ENCODE measurements at regions not wholly inside any gene's neighbourhood (a gene's known extent, or its start where the extent isn't known, plus 50 kb on each side); places are given as distances from the start of the nearest gene placed in this dataset.
"Not testable (repeated sequence)": the region's sequence is repeated elsewhere in the genome, so short reads cannot be mapped to it uniquely, and the experiment has no call there.

DNA sequence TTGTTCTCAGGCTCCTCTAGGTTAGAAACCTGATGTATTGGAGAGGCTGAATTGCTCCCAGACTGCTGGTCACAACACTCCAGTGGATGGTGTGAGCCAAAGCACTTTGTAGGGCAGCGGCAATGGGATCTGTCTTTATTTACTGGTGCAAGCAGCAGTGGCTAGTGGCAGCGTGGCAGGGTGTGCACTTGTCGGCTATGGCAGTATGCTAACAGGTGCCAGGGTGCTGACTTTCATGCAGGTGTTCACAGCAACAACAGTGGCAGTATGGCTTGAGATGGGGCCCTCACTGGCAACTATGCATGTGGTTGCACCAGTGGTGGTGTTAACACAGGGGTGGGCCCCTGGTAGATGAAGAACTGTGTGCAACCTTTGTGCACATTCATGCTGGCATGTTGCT is 347.8 kb downstream of the DSC3 start:
- no peak for DNase-seq

DNA sequence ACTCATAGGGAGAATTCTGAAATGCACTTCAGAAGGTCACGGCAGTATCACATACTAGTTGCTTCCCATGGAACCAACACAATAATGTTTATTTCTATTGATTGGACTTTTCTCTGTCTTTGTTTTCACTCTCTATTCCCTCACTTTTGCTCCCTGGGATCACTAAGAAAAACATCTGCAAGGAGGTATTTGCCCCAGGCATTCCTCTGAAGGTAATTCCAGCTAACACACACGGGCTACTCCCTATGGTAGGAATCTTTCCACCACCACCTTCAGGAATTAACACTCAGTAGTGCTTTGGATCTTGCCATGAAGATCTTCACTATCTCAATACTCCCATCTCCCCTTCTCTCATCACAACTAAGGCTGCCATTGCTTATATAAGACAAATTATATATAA is 353.3 kb downstream of the DSC3 start:
- no peak for DNase-seq

GRCh38 chr18:30687501-30687900 is 355.0 kb downstream of the DSC3 start:
- no peak for DNase-seq

GRCh38 chr18:30684825-30685481 is 357.6 kb downstream of the DSC3 start:
- no peak for DNase-seq

GRCh38 chr18:30683836-30684235 is 358.7 kb downstream of the DSC3 start:
- DNase-seq = no peak

DNA sequence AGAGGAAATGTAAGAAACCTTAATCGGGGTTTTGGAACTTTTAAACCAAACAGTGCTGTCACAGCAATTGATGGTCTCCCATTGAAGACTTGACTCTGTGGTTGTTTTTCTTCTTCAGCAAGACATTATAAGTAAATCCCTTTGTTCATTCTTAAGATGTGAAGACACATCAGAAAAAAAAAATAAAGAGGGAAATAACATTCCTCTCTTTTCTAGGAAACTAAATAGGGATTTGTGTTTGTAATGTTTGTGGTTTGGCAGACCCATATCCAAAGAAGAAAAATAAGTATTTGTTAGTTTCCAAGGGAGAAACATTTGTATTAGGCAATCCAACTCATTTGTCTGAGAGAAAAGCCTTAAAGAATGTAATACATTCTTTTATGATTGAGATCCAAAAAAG is 359.9 kb downstream of the DSC3 start:
- DNase-seq = no peak

DNA sequence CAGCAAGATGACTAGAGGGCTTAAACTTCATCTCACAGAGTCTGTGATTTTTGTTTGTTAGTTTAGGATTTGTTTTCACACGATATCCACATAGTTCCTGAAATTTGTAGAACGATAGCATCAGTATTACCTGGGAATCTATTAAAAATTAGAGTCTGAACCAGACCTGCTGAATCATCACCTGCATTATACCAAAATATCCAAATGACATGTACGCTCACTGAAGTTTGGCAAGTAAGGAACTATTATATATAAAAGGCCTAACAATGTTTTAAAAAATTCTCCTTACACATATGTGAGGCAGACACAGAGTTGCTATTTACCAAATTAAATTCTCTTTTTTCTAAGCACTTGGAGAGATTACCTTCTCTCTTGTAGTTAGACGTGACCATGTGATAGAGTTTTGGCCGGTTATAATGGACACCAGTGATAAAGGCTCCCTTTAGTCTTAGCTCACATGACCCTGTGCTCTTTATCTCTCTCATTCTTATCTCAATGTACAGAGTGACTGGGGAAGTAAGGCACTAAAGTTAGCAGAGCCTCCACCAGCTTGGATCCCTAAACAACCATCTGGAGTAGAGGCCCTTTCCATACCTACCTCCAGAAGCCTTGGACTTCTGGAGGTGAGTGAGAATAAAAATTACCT is 363.1 kb downstream of the DSC3 start:
- no peak for DNase-seq

DNA sequence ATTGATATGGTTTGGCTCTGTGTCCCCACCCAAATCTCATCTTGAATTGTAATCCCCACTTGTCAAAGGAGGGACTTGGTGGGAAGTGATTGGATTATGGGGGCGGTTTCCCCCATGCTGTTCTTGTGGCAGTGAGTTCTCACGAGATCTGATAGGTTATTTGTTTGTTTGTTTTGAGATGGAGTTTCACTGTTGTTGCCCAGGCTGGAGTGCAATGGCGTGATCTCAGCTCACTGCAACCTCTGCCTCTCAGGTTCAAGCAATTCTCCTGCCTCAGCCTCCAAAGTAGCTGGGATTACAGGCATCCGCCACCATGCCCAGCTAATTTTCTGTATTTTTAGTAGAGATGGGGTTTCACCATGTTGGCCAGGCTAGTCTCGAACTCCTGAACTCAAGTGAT is 364.7 kb downstream of the DSC3 start:
- DNase-seq = not testable (repeated sequence)

GRCh38 chr18:30676053-30676480 is 366.5 kb downstream of the DSC3 start:
- no peak for DNase-seq

GRCh38 chr18:30675493-30675892 is 367.0 kb downstream of the DSC3 start:
- DNase-seq = no peak

DNA sequence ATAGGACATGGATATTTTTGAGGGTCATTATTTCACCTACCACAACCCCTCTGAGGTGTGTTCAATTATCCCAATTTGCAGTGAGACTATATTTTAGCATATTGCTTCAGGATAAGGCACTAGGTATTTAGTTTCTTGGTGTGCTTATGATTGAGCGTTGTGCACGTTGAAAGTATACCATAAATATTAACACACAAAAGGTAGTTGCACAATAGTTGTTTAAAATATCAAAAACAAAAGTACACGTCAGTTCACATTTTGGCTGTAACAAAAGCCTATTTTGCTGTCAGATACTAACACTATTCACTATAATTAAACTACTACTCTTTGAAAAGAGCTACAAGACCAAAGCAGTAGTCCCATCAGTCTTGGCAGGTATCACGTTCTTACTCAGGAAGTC is 367.5 kb downstream of the DSC3 start:
- no peak for DNase-seq

- DNase-seq = no peak
These were observed 367.9 kb downstream of the DSC3 start for GRCh38 chr18:30674596-30674995.

DNA sequence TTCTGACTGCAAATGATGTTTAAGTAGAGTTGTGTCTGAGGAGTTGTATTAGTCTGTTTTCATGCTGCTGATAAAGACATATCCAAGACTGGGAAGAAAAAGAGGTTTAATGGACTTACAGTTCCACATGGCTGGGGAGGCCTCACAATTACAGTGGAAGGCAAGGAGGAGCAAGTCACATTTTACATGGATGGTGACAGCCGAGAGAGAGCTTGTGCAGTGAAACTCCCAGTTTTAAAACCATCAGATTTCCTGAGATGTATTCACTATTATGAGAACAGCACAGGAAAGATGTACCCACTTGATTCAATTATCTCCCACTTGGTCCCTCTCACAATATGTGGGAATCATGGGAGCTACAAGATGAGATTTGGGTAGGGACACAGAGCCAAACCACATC is 370.1 kb downstream of the DSC3 start:
- not testable (repeated sequence) for DNase-seq

GRCh38 chr18:30658306-30658705 is 384.2 kb downstream of the DSC3 start:
- DNase-seq = no peak

- no peak for DNase-seq
These were observed 390.2 kb downstream of the DSC3 start for GRCh38 chr18:30652387-30652786.

DNA sequence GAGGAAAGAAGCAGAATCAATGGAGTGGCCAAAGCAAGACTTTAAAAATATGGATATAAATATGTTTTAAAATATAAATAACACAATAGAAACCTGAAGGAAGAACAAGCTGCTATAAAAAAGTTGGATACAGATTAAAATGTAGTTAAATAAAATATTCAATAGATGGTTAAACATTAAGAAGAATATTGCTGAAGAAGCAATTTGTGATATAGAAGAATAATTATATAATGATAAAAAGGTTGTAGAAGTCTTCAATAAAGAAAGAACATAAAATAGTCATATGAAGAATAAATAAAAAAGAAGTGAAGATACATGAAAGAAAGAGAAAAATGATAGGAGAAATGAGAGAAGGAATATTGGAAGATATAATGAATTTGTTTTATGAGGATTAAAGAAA is 392.0 kb downstream of the DSC3 start:
- no peak for DNase-seq

GRCh38 chr18:30644158-30644557 is 398.4 kb downstream of the DSC3 start:
- DNase-seq = no peak

DNA sequence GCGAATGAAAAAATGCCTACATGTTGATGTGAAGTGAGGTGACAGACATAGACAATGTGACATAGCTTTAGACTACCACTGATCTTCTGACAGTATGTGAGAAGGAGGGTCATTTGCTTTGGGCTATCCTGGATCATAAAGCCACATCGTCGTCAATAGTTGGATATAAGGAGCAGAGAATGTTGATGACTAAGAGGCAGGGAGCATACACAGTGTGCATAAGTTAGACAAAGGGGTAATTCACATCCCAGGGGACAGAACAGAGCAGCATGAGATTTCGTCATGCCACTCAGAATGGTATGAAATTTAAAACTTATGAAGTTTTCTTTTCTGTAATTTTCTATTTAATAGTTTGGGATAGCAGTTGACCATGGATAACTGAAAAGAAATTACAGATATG is 403.2 kb downstream of the DSC3 start:
- no peak for DNase-seq

GRCh38 chr18:30634249-30634648 is 408.3 kb downstream of the DSC3 start:
- DNase-seq = no peak

GRCh38 chr18:30632071-30632698 is 410.4 kb downstream of the DSC3 start:
- DNase-seq = no peak

GRCh38 chr18:30625961-30626360 is 416.6 kb downstream of the DSC3 start:
- DNase-seq = no peak

DNA sequence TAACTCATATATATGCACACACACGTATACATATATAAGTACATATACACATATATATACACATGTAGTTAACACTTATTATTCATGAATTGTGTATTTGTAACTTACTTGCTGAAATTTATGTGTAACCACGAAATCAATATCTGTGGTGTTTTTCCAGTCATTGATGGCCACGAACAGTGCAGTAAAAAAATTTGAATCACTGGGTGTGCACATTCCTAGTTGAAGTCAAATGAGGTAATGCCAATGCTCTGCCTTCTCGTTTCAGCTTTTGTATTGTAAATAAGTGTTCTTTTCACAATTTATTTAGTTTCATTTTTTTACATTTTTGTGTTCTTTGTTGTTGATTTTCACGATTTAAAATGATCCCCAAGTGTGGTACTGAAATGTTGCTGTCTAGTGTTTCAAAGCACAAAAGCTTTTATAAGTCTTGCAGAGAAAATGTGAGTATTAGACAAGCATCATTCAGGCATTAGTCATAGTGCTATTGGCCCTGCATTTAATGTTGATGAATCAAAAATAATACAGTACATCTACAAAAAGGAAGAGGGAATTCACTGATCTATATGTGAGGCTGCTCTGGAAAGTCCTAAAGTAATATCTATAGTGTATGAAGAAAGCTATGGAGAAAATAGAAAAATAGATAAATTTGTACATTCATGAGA is 419.0 kb downstream of the DSC3 start:
- DNase-seq = no peak

- DNase-seq = no peak
These were observed 419.9 kb downstream of the DSC3 start for GRCh38 chr18:30622635-30623034.

DNA sequence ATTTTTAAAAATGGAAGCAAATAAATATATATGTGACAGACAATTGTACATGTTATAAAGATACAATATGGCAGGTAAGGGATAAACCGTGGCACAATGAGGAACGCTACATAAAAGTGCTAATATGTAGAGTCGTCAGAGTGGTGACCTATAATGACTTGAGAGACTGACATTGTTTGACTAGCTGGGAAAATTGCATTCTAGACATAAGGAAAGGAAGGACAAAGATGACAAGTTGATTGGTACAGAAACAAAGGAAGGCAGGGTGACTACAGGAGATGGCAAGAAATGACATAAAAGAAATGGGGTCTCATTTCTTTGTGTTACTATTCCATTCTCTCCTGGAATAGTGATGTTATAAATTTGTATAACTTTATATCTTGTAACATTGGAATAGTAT is 420.4 kb downstream of the DSC3 start:
- no peak for DNase-seq
